Activated naive CD4-positive, alpha-beta T cell treated with anti-CD3 and anti-CD28 coated beads for 36 hours (primary cell): ENCODE measurements at regions not wholly inside any gene's neighbourhood (a gene's known extent, or its start where the extent isn't known, plus 50 kb on each side); places are given as distances from the start of the nearest gene placed in this dataset.
A peak's percentile ranks its signal among the peaks of the same experiment; 100 is the strongest.

Experiments
- CTCF ChIA-PET: fragments of 350-600 bp; sonication (Branson Sonifier 250); formaldehyde crosslinking; loops from one replicate; lab custom pipeline; 2021; ENCODE audit warnings: antibody characterized with exemption; lab: Charles Lee
- DNase-seq: peaks from one replicate; pipeline ENCODE4 v3.0.0-alpha.2; 2020
- H3K27ac Mint-ChIP-seq: one replicate; pipeline ENCODE4 v1.8.0; 2021; ENCODE audit warnings: mild to moderate bottlenecking, mixed read lengths
- H3K27me3 Mint-ChIP-seq: one replicate; pipeline ENCODE4 v1.8.0; 2021; ENCODE audit warnings: low read depth, mixed read lengths
- H3K36me3 Mint-ChIP-seq: one replicate; pipeline ENCODE4 v1.8.0; 2021; ENCODE audit warnings: low read depth, mixed read lengths
- H3K4me1 Mint-ChIP-seq: one replicate; pipeline ENCODE4 v1.8.0; 2021; ENCODE audit warnings: low read depth, mixed read lengths
- H3K4me3 Mint-ChIP-seq: one replicate; pipeline ENCODE4 v1.8.0; 2021; ENCODE audit warnings: mild to moderate bottlenecking, moderate library complexity, mixed read lengths
- H3K9me3 Mint-ChIP-seq: one replicate; pipeline ENCODE4 v1.8.0; 2021; ENCODE audit warnings: mixed read lengths
- intact Hi-C: fragments of 100-400 bp; cut with micrococcal nuclease; formaldehyde crosslinking; loops from one replicate; pipeline ENCODE4 v1.15.1; 2023

- no peak for DNase-seq
- CTCF ChIA-PET, result interaction anchor here (1.2 kb wide), 1 partner anchor 10 kb away, joined by 6 read pairs; no protein-coding TSS in a partner anchor
- Mint-ChIP-seq H3K9me3 (no peaks in the 10 kb centered on the region), H3K36me3 (no peaks in the 10 kb centered on the region), H3K4me1 (no peaks in the 10 kb centered on the region), H3K4me3 (no peak overlapping the region), H3K27me3 (peaks cover 2% of the 10 kb centered on the region), H3K27ac (no peak overlapping the region)
- intact Hi-C loops, result no loop called here
These were observed 105.0 kb downstream of the FAT3 start for GRCh38 chr11:92329646-92330045.

- H3K4me3 Mint-ChIP-seq, result no peak overlapping the region
- H3K27me3 Mint-ChIP-seq, result peaks cover 2% of the 10 kb centered on the region
- no peak for DNase-seq
- no peaks in the 10 kb centered on the region for H3K36me3 Mint-ChIP-seq
- no peaks in the 10 kb centered on the region for H3K9me3 Mint-ChIP-seq
- CTCF ChIA-PET, result interaction anchor here (1.2 kb wide), 1 partner anchor 10 kb away, joined by 6 read pairs; no protein-coding TSS in a partner anchor
- intact Hi-C loops, result no loop called here
- no peak overlapping the region for H3K27ac Mint-ChIP-seq
- no peaks in the 10 kb centered on the region for H3K4me1 Mint-ChIP-seq
These were observed 105.5 kb downstream of the FAT3 start for GRCh38 chr11:92330114-92330513.

- H3K36me3 Mint-ChIP-seq, result no peaks in the 10 kb centered on the region
- H3K4me1 Mint-ChIP-seq, result no peaks in the 10 kb centered on the region
- intact Hi-C loops, result no loop called here
- CTCF ChIA-PET, result no interaction called here
- no peaks in the 10 kb centered on the region for H3K9me3 Mint-ChIP-seq
- peaks cover 4% of the 10 kb centered on the region for H3K27me3 Mint-ChIP-seq
- DNase-seq, result no peak
- H3K4me3 Mint-ChIP-seq, result no peak overlapping the region
- H3K27ac Mint-ChIP-seq, result no peak overlapping the region
These were observed 108.4 kb downstream of the FAT3 start for GRCh38 chr11:92332986-92333385.

DNA sequence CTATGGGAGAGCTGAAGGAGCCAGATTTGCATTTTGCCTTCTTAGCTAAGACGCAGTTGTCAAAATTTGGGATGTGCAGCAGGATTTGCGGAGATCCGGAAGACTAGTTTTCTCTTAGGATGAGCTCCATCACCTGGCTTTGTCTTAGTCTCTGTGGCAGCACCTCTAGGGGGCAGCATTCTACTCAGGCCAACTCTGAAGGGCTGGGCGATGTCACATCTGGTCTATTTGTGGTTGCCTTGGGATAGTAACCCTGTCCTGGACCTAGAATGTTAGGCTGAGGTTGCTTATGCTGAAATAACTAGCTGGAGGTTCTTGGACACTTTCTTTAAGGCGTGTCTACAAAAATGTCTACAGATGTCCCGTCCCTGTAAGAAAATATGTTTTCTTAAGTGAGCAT, 116.2 kb downstream of the FAT3 start:
- no peaks in the 10 kb centered on the region for H3K4me1 Mint-ChIP-seq
- H3K36me3 Mint-ChIP-seq, result no peaks in the 10 kb centered on the region
- H3K9me3 Mint-ChIP-seq, result peaks cover 5% of the 10 kb centered on the region
- no peak overlapping the region for H3K4me3 Mint-ChIP-seq
- CTCF ChIA-PET, result interaction anchor here (1.4 kb wide), 1 partner anchor 11 kb away, joined by 6 read pairs; no protein-coding TSS in a partner anchor
- DNase-seq, result peak; percentile 9
- no peaks in the 10 kb centered on the region for H3K27me3 Mint-ChIP-seq
- no peak overlapping the region for H3K27ac Mint-ChIP-seq
- intact Hi-C loops, result no loop called here

DNA sequence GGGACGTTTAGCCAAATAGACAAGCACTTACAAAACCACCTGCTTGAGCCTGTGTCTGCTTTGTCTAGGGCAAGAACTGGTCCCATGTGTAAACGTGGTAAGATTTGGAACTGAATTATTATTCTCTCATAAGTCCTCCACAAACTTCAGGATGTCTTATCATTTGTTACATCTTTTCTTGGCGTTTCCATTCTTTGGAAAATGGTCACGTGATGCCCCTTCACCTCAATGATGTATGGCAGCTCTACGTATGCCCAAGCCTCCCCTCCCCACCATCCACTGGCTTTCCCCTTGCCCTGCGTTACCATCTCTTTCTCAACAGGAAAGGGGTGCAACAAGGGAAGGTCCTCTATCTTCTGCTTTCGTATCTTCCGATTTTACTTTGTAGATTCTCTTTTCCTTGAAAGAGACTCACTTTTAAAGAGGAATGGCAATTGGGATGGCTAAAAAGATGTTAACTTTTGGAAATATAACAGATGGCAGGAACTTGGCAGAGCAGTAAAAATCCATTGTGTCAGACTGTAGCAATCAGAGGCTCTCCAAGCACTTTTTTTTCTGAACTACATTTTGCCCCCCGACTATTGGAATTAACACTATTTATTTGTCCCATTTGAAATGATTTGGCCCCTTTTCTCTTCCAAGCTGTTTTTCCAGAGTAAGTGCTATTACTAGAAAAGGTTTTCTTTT, 117.6 kb downstream of the FAT3 start:
- CTCF ChIA-PET, result no interaction called here
- Mint-ChIP-seq H3K36me3 (no peaks in the 10 kb centered on the region), H3K27ac (no peak overlapping the region), H3K9me3 (peaks cover 5% of the 10 kb centered on the region), H3K27me3 (no peaks in the 10 kb centered on the region), H3K4me3 (no peak overlapping the region), H3K4me1 (no peaks in the 10 kb centered on the region)
- intact Hi-C loops, result no loop called here
- DNase-seq, result no peak

GRCh38 chr11:92342886-92343285, 118.3 kb downstream of the FAT3 start:
- no peaks in the 10 kb centered on the region for H3K27me3 Mint-ChIP-seq
- intact Hi-C loops, result no loop called here
- peaks cover 5% of the 10 kb centered on the region for H3K9me3 Mint-ChIP-seq
- H3K4me1 Mint-ChIP-seq, result no peaks in the 10 kb centered on the region
- no peak overlapping the region for H3K4me3 Mint-ChIP-seq
- CTCF ChIA-PET, result no interaction called here
- H3K36me3 Mint-ChIP-seq, result no peaks in the 10 kb centered on the region
- no peak for DNase-seq
- no peak overlapping the region for H3K27ac Mint-ChIP-seq

GRCh38 chr11:92346220-92346619, 121.6 kb downstream of the FAT3 start:
- Mint-ChIP-seq H3K27ac (no peak overlapping the region), H3K4me1 (no peaks in the 10 kb centered on the region), H3K4me3 (no peak overlapping the region), H3K36me3 (no peaks in the 10 kb centered on the region), H3K9me3 (no peaks in the 10 kb centered on the region), H3K27me3 (no peaks in the 10 kb centered on the region)
- intact Hi-C loops, result no loop called here
- DNase-seq, result no peak
- CTCF ChIA-PET, result interaction anchor here (0.6 kb wide), 1 partner anchor 450 kb away, joined by 3 read pairs; no protein-coding TSS in a partner anchor

DNA sequence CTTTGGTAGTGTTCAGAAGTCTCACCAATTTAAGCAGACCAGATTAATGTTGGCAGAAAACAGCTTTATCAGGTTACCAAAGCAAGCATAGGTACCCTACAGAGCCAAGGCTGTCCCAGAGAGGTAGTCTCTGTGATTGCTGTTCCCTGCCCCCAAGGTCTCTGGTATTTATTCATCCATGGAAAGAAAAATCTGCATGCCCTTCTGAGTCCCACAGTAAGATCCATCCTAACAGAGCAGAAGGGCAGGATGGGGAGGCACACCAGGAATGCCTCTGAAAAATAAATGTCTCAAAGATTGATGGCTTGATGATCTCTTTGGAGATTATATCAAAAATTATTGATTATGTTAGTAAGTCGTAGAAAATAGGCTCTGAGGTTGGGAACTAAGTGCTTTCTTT, 122.8 kb downstream of the FAT3 start:
- Mint-ChIP-seq H3K27ac (no peak overlapping the region), H3K36me3 (no peaks in the 10 kb centered on the region), H3K4me1 (no peaks in the 10 kb centered on the region), H3K9me3 (peaks cover 3% of the 10 kb centered on the region), H3K4me3 (no peak overlapping the region), H3K27me3 (no peaks in the 10 kb centered on the region)
- CTCF ChIA-PET, result no interaction called here
- intact Hi-C loops, result no loop called here
- DNase-seq, result no peak

DNA sequence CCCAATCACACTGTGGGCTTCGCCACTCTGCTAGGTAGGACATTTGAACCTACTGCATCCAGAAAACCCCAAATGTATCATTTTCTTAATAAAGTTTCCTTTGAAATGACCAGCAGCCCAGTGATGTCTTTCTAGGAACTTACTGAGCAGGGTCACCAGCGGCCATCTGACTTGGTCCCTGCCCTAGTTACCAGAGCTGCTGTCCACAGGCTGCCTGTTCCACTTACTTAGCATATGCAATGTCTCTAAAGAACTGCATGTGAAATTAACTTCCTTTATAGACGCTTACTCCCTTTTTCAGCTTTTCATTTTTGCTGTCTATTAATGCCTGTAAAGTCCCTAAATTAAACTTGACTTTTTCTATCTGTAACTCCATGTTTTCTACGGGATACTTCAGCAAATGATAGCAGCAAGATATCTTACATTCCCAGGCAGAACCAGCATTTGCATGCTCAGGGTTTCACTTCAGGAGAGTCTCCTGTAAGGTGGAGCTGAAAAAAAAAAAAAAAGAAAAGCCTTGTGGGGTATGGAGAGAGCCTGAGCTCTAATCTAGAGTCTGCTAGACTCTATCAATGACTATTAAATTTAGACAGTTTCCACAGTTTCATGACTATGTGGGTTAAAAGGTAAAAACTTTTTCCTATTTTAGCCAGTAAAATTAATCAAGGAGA, 125.0 kb downstream of the FAT3 start:
- H3K27ac Mint-ChIP-seq, result no peak overlapping the region
- peaks cover 3% of the 10 kb centered on the region for H3K9me3 Mint-ChIP-seq
- DNase-seq, result no peak
- intact Hi-C loops, result no loop called here
- CTCF ChIA-PET, result no interaction called here
- no peaks in the 10 kb centered on the region for H3K36me3 Mint-ChIP-seq
- no peak overlapping the region for H3K4me3 Mint-ChIP-seq
- H3K27me3 Mint-ChIP-seq, result no peaks in the 10 kb centered on the region
- no peaks in the 10 kb centered on the region for H3K4me1 Mint-ChIP-seq

- no peak for DNase-seq
- intact Hi-C loops, result no loop called here
- no peak overlapping the region for H3K27ac Mint-ChIP-seq
- CTCF ChIA-PET, result no interaction called here
- H3K4me3 Mint-ChIP-seq, result no peak overlapping the region
- H3K9me3 Mint-ChIP-seq, result no peaks in the 10 kb centered on the region
- H3K36me3 Mint-ChIP-seq, result no peaks in the 10 kb centered on the region
- H3K4me1 Mint-ChIP-seq, result no peaks in the 10 kb centered on the region
- no peaks in the 10 kb centered on the region for H3K27me3 Mint-ChIP-seq
These were observed 132.7 kb downstream of the FAT3 start for GRCh38 chr11:92357344-92357743.

DNA sequence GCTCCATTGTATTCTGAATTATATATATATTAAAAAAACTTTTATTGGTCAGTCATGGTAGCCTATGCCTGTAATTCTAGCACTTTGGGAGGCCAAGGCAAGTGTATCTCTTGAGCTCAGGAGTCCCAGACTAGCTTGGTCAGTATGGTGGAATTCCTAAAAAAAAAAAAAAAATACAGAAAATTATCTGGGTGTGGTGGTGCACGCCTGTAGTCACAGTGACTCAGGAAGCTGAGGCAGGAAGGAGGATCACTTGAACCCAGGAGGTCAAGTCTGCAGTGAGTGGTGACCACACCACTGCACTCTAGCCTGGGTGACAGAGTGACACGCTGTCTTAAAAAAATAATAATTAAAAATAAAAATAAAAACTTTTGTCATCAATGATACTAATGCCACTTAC, 133.2 kb downstream of the FAT3 start:
- no peaks in the 10 kb centered on the region for H3K4me1 Mint-ChIP-seq

GRCh38 chr11:92361551-92361950, 136.9 kb downstream of the FAT3 start:
- H3K4me3 Mint-ChIP-seq, result no peak overlapping the region
- peaks cover 3% of the 10 kb centered on the region for H3K27me3 Mint-ChIP-seq
- no peaks in the 10 kb centered on the region for H3K4me1 Mint-ChIP-seq
- no peak overlapping the region for H3K27ac Mint-ChIP-seq
- intact Hi-C loops, result no loop called here
- H3K9me3 Mint-ChIP-seq, result no peaks in the 10 kb centered on the region
- CTCF ChIA-PET, result no interaction called here
- DNase-seq, result no peak
- H3K36me3 Mint-ChIP-seq, result no peaks in the 10 kb centered on the region

More for the DNA sequence above, 133.2 kb downstream of the FAT3 start:
- Mint-ChIP-seq H3K27me3 (no peaks in the 10 kb centered on the region), H3K4me3 (no peak overlapping the region), H3K9me3 (no peaks in the 10 kb centered on the region), H3K36me3 (no peaks in the 10 kb centered on the region), H3K27ac (no peak overlapping the region)
- CTCF ChIA-PET, result no interaction called here
- intact Hi-C loops, result no loop called here
- DNase-seq, result no peak

- Mint-ChIP-seq H3K27ac (no peak overlapping the region), H3K36me3 (no peaks in the 10 kb centered on the region), H3K4me1 (no peaks in the 10 kb centered on the region), H3K9me3 (no peaks in the 10 kb centered on the region), H3K27me3 (peaks cover 3% of the 10 kb centered on the region), H3K4me3 (no peak overlapping the region)
- intact Hi-C loops, result no loop called here
- CTCF ChIA-PET, result no interaction called here
- no peak for DNase-seq
These were observed 138.4 kb downstream of the FAT3 start for GRCh38 chr11:92362989-92363388.
